ENCODE measurements at regions not wholly inside any gene's neighbourhood (a gene's known extent, or its start where the extent isn't known, plus 50 kb on each side); places are given as distances from the start of the nearest gene placed in this dataset.

- TF ChIP-seq CTCF (IDR thresholded peaks at IDR 0.05) (no peak), EZH2 (IDR thresholded peaks at IDR 0.05) (no peak)
Observed at GRCh38 chr5:38723426-38723825, 122.4 kb upstream of the OSMR start.

All from neural progenitor cell (in vitro differentiated cells).